ENCODE measurements at regions not wholly inside any gene's neighbourhood (a gene's known extent, or its start where the extent isn't known, plus 50 kb on each side); places are given as distances from the start of the nearest gene placed in this dataset.

DNA sequence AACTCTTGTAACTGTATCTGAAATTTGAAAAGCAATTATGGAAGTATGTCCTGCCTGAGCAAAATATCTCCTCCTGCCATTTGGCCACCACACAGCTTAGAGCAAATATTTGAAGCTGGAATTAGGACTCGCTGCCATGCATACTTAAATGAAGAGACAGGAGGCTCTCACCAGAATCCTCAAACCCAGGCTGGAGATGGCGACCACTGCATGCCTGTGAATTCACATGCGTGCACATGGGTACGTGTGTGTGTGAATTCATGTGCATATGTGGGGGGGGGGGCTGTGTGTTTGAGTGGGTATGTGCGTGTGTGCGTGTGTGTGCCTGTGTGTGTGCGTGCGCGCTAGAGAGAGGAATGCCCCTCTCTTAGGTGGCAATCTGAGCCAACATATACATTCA, 84.1 kb upstream of the IRX1 start:
- in situ Hi-C loops (cut with MboI) = no loop called here
- FAIRE-seq (no peak), DNase-seq (ENCODE audit: low read depth, low spot score) (no peak), ATAC-seq (no peak)
- Histone ChIP-seq H3K27ac (ENCODE audit: control insufficient read depth, insufficient read depth) (no peak overlapping the region), H3K9ac (ENCODE audit: control insufficient read depth, insufficient read depth, low read length) (no peak overlapping the region), H3K4me3 (no peak overlapping the region), H3K4me1 (ENCODE audit: control insufficient read depth, insufficient read depth, low read length) (no peaks in the 10 kb centered on the region), H4K20me1 (ENCODE audit: control insufficient read depth, insufficient read depth) (no peaks in the 10 kb centered on the region), H2AFZ (ENCODE audit: control insufficient read depth, low read depth, low read length) (no peak overlapping the region), H3K79me2 (ENCODE audit: control insufficient read depth, insufficient read depth, low read length) (no peaks in the 10 kb centered on the region), H3K9me3 (replicated peaks; ENCODE audit: control insufficient read depth, insufficient read depth, low read length) (no peaks in the 10 kb centered on the region; the same call in 2 of the 3 replicates), H3K36me3 (ENCODE audit: control insufficient read depth in 2 of 2, insufficient read depth in 2 of 2, low read length in 1 of 2) (no peaks in the 10 kb centered on the region), H3K4me2 (ENCODE audit: control insufficient read depth, insufficient read depth) (no peak overlapping the region), H3K27me3 (replicated peaks in 1 of 2; ENCODE audit: control insufficient read depth in 2 of 2, insufficient read depth in 2 of 2, low read length in 1 of 2) (no peaks in the 10 kb centered on the region)
- BruUV-seq (replicated peaks) = no TSS peak
- 55% methylated on average over 9 of the region's 9 CpGs for WGBS (ENCODE audit: insufficient coverage, insufficient replicate concordance, low lambda C conversion rate, missing lambda C conversion rate)
- intact Hi-C loops (cut with micrococcal nuclease; ENCODE audit: unreplicated experiment) = no loop called here
- ChIA-PET CTCF (no interaction called here), POLR2A (no interaction called here), SMC1A (ENCODE audit: uncharacterized antibody, unreplicated experiment) (no interaction called here), RAD21 (ENCODE audit: unreplicated experiment) (no interaction called here)
- TF ChIP-seq EED (IDR thresholded peaks at IDR 0.05; ENCODE audit: low read depth) (no peak), ZNF384 (IDR thresholded peaks at IDR 0.05; ENCODE audit: borderline replicate concordance, low read depth, low read length) (no peak), BCL11A (IDR thresholded peaks at IDR 0.05; ENCODE audit: low read depth, low read length) (no peak), ATF7 (IDR thresholded peaks at IDR 0.05; ENCODE audit: low read depth) (no peak), SP1 (IDR thresholded peaks at IDR 0.05; ENCODE audit: low read depth, low read length) (no peak), SREBF2 (IDR thresholded peaks at IDR 0.05; ENCODE audit: low read length) (no peak), SMC3 (IDR thresholded peaks at IDR 0.05; ENCODE audit: borderline replicate concordance, low read length) (no peak), SUZ12 (IDR thresholded peaks at IDR 0.05; ENCODE audit: unreplicated experiment) (no peak), POLR2A (IDR thresholded peaks at IDR 0.05; ENCODE audit: low read depth, low read length) (no peak), NFXL1 (IDR thresholded peaks at IDR 0.05; ENCODE audit: borderline replicate concordance) (no peak), IKZF2 (IDR thresholded peaks at IDR 0.05) (no peak), SRF (IDR thresholded peaks at IDR 0.05; ENCODE audit: low read depth in 2 of 2, low read length in 2 of 2) (no peak), EZH2 (IDR thresholded peaks at IDR 0.05; ENCODE audit: borderline replicate concordance, control insufficient read depth, low read depth, low read length) (no peak), FOXK2 (IDR thresholded peaks at IDR 0.05) (no peak)
- TF ChIP-seq, protein P1, sequence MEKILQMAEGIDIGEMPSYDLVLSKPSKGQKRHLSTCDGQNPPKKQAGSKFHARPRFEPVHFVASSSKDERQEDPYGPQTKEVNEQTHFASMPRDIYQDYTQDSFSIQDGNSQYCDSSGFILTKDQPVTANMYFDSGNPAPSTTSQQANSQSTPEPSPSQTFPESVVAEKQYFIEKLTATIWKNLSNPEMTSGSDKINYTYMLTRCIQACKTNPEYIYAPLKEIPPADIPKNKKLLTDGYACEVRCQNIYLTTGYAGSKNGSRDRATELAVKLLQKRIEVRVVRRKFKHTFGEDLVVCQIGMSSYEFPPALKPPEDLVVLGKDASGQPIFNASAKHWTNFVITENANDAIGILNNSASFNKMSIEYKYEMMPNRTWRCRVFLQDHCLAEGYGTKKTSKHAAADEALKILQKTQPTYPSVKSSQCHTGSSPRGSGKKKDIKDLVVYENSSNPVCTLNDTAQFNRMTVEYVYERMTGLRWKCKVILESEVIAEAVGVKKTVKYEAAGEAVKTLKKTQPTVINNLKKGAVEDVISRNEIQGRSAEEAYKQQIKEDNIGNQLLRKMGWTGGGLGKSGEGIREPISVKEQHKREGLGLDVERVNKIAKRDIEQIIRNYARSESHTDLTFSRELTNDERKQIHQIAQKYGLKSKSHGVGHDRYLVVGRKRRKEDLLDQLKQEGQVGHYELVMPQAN (conservative IDR thresholded peaks at IDR 0.05) = no peak
- TF ChIP-seq, protein P2, sequence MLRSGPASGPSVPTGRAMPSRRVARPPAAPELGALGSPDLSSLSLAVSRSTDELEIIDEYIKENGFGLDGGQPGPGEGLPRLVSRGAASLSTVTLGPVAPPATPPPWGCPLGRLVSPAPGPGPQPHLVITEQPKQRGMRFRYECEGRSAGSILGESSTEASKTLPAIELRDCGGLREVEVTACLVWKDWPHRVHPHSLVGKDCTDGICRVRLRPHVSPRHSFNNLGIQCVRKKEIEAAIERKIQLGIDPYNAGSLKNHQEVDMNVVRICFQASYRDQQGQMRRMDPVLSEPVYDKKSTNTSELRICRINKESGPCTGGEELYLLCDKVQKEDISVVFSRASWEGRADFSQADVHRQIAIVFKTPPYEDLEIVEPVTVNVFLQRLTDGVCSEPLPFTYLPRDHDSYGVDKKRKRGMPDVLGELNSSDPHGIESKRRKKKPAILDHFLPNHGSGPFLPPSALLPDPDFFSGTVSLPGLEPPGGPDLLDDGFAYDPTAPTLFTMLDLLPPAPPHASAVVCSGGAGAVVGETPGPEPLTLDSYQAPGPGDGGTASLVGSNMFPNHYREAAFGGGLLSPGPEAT (IDR thresholded peaks at IDR 0.05; ENCODE audit: low read depth) = no peak
- TF ChIP-seq, protein P3, sequence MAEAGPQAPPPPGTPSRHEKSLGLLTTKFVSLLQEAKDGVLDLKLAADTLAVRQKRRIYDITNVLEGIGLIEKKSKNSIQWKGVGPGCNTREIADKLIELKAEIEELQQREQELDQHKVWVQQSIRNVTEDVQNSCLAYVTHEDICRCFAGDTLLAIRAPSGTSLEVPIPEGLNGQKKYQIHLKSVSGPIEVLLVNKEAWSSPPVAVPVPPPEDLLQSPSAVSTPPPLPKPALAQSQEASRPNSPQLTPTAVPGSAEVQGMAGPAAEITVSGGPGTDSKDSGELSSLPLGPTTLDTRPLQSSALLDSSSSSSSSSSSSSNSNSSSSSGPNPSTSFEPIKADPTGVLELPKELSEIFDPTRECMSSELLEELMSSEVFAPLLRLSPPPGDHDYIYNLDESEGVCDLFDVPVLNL (IDR thresholded peaks at IDR 0.05; ENCODE audit: low read depth, low read length) = no peak
- TF ChIP-seq, protein P4, sequence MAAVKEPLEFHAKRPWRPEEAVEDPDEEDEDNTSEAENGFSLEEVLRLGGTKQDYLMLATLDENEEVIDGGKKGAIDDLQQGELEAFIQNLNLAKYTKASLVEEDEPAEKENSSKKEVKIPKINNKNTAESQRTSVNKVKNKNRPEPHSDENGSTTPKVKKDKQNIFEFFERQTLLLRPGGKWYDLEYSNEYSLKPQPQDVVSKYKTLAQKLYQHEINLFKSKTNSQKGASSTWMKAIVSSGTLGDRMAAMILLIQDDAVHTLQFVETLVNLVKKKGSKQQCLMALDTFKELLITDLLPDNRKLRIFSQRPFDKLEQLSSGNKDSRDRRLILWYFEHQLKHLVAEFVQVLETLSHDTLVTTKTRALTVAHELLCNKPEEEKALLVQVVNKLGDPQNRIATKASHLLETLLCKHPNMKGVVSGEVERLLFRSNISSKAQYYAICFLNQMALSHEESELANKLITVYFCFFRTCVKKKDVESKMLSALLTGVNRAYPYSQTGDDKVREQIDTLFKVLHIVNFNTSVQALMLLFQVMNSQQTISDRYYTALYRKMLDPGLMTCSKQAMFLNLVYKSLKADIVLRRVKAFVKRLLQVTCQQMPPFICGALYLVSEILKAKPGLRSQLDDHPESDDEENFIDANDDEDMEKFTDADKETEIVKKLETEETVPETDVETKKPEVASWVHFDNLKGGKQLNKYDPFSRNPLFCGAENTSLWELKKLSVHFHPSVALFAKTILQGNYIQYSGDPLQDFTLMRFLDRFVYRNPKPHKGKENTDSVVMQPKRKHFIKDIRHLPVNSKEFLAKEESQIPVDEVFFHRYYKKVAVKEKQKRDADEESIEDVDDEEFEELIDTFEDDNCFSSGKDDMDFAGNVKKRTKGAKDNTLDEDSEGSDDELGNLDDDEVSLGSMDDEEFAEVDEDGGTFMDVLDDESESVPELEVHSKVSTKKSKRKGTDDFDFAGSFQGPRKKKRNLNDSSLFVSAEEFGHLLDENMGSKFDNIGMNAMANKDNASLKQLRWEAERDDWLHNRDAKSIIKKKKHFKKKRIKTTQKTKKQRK (IDR thresholded peaks at IDR 0.05; ENCODE audit: low read depth, low read length) = no peak
